Neural progenitor cell (in vitro differentiated cells): ENCODE measurements at regions not wholly inside any gene's neighbourhood (a gene's known extent, or its start where the extent isn't known, plus 50 kb on each side); places are given as distances from the start of the nearest gene placed in this dataset.

ENCODE experiments used
- DNase-seq: peaks from one replicate; pipeline ENCODE4 v3.0.0-alpha.2; 2016; ENCODE audit warnings: low spot score
- H2AFZ ChIP-seq: fragments of 200-600 bp; sonication (generic); replicated peaks from 2 replicates; pipeline ENCODE4 v1.6.1; 2016; ENCODE audit warnings: antibody characterized with exemption
- H3F3A ChIP-seq: fragments of 200-600 bp; sonication (generic); 2 replicates; pipeline ENCODE4 v1.6.1; 2016; ENCODE audit warnings: antibody characterized with exemption, low read depth
- H3K27ac ChIP-seq: fragments of 200-600 bp; sonication (generic); 2 replicates; pipeline ENCODE4 v1.5.1; 2016; ENCODE audit warnings: mild to moderate bottlenecking
- H3K27me3 ChIP-seq: fragments of 200-600 bp; sonication (generic); 2 replicates; pipeline ENCODE4 v1.6.1; 2016; ENCODE audit warnings: mild to moderate bottlenecking, moderate library complexity
- H3K36me3 ChIP-seq: fragments of 200-600 bp; sonication (generic); 2 replicates; pipeline ENCODE4 v1.5.1; 2016
- H3K4me1 ChIP-seq: fragments of 200-600 bp; sonication (generic); 2 replicates; pipeline ENCODE4 v1.6.1; 2016; ENCODE audit warnings: mixed run types
- H3K4me2 ChIP-seq: fragments of 200-600 bp; sonication (generic); 2 replicates; pipeline ENCODE4 v1.6.1; 2016
- H3K4me3 ChIP-seq: fragments of 200-600 bp; sonication (generic); 2 replicates; pipeline ENCODE4 v1.5.1; 2016
- H3K79me2 ChIP-seq: fragments of 200-600 bp; sonication (generic); 2 replicates; pipeline ENCODE4 v1.6.1; 2016; ENCODE audit warnings: low read depth
- H3K9ac ChIP-seq: fragments of 200-600 bp; sonication (generic); 2 replicates; pipeline ENCODE4 v1.6.1; 2016
- H3K9me3 ChIP-seq: fragments of 200-600 bp; sonication (generic); 2 replicates; pipeline ENCODE4 v1.5.1; 2016; ENCODE audit warnings: low read depth
- H4K20me1 ChIP-seq: fragments of 200-600 bp; sonication (generic); 2 replicates; pipeline ENCODE4 v1.6.1; 2016; ENCODE audit warnings: low read depth
- H3K27ac Mint-ChIP-seq: 3 replicates; pipeline ENCODE4 v1.8.0; 2021; ENCODE audit warnings: mixed read lengths
- H3K27me3 Mint-ChIP-seq: 2 replicates; pipeline ENCODE4 v1.8.0; 2022; ENCODE audit warnings: low read depth, mild to moderate bottlenecking, inconsistent platforms, moderate library complexity, mixed read lengths; ENCODE audit not compliant: insufficient read depth
- H3K36me3 Mint-ChIP-seq: 3 replicates; pipeline ENCODE4 v1.8.0; 2021; ENCODE audit warnings: mixed read lengths
- H3K4me1 Mint-ChIP-seq: 3 replicates; pipeline ENCODE4 v1.8.0; 2021; ENCODE audit warnings: mixed read lengths
- H3K4me3 Mint-ChIP-seq: 3 replicates; pipeline ENCODE4 v1.8.0; 2021; ENCODE audit warnings: mild to moderate bottlenecking, moderate library complexity, mixed read lengths
- H3K9me3 Mint-ChIP-seq: 3 replicates; pipeline ENCODE4 v1.8.0; 2020; ENCODE audit warnings: mixed read lengths
- EZH2 ChIP-seq: fragments of 200-600 bp; sonication (generic); IDR thresholded peaks from 2 replicates; pipeline ENCODE4 v1.6.1; 2017; ENCODE audit warnings: antibody characterized with exemption, mild to moderate bottlenecking, moderate library complexity
- EZH2phosphoT487 ChIP-seq: fragments of 200-600 bp; sonication (generic); IDR thresholded peaks from 2 replicates; pipeline ENCODE4 v1.6.1; 2017; ENCODE audit warnings: antibody characterized with exemption
- TF ChIP-seq, protein P1 (sequence below): fragments of 200-600 bp; sonication (generic); IDR thresholded peaks from 2 replicates; pipeline ENCODE4 v1.5.1; 2017; ENCODE audit warnings: antibody characterized with exemption, mild to moderate bottlenecking

DNA sequence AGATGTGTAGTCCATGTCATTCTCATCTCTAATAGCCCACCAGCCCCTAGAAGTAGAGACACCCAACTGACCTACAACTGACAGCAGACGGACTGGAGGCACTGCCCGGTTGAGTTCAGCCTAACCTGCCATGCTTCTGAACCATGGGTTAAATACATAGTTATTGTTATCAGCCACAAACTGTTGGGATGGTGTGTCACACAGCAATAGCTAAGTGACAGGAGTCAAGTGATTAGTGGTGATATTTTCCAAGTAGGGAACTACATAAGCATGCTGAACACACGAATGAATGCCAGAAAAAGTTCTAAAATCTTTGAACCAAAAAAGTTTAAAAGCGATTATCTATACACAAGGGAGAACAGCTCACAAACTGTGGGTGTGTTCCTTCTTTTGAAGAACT, 80.1 kb downstream of the SYNE3 start:
- Histone ChIP-seq H3K27me3 (no peaks in the 10 kb centered on the region), H3F3A (no peaks in the 10 kb centered on the region), H3K79me2 (no peaks in the 10 kb centered on the region), H3K27ac (no peak overlapping the region), H3K4me1 (no peaks in the 10 kb centered on the region), H3K4me3 (no peak overlapping the region), H2AFZ (no peak overlapping the region), H3K4me2 (no peak overlapping the region), H3K9ac (no peak overlapping the region), H3K36me3 (no peaks in the 10 kb centered on the region), H3K9me3 (no peaks in the 10 kb centered on the region), H4K20me1 (no peaks in the 10 kb centered on the region)
- Mint-ChIP-seq H3K36me3 (no peaks in the 10 kb centered on the region), H3K9me3 (no peaks in the 10 kb centered on the region), H3K27ac (no peak overlapping the region), H3K27me3 (no peaks in the 10 kb centered on the region), H3K4me3 (no peak overlapping the region), H3K4me1 (peaks cover 14% of the 10 kb centered on the region)
- TF ChIP-seq EZH2 (no peak), EZH2phosphoT487 (no peak)
- TF ChIP-seq, protein P1, sequence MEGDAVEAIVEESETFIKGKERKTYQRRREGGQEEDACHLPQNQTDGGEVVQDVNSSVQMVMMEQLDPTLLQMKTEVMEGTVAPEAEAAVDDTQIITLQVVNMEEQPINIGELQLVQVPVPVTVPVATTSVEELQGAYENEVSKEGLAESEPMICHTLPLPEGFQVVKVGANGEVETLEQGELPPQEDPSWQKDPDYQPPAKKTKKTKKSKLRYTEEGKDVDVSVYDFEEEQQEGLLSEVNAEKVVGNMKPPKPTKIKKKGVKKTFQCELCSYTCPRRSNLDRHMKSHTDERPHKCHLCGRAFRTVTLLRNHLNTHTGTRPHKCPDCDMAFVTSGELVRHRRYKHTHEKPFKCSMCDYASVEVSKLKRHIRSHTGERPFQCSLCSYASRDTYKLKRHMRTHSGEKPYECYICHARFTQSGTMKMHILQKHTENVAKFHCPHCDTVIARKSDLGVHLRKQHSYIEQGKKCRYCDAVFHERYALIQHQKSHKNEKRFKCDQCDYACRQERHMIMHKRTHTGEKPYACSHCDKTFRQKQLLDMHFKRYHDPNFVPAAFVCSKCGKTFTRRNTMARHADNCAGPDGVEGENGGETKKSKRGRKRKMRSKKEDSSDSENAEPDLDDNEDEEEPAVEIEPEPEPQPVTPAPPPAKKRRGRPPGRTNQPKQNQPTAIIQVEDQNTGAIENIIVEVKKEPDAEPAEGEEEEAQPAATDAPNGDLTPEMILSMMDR: no peak
- DNase-seq: no peak

- no peak overlapping the region for H3K4me3 Mint-ChIP-seq
- Histone ChIP-seq H3K4me3 (no peak overlapping the region), H3K27me3 (no peaks in the 10 kb centered on the region), H3K36me3 (no peaks in the 10 kb centered on the region), H4K20me1 (no peaks in the 10 kb centered on the region), H3K4me2 (no peak overlapping the region), H2AFZ (no peak overlapping the region), H3K27ac (no peak overlapping the region), H3K79me2 (no peaks in the 10 kb centered on the region), H3K9ac (no peak overlapping the region), H3K4me1 (no peaks in the 10 kb centered on the region), H3K9me3 (no peaks in the 10 kb centered on the region), H3F3A (no peaks in the 10 kb centered on the region)
- no peaks in the 10 kb centered on the region for H3K27me3 Mint-ChIP-seq
- DNase-seq: no peak
- H3K27ac Mint-ChIP-seq: no peak overlapping the region
- TF ChIP-seq, protein P1: no peak
- no peak for TF ChIP-seq EZH2phosphoT487
- no peak for TF ChIP-seq EZH2
- no peaks in the 10 kb centered on the region for H3K36me3 Mint-ChIP-seq
- H3K4me1 Mint-ChIP-seq: peaks cover 10% of the 10 kb centered on the region
- H3K9me3 Mint-ChIP-seq: no peaks in the 10 kb centered on the region
These were observed 82.3 kb downstream of the SYNE3 start for GRCh38 chr14:95434121-95434520.

GRCh38 chr14:95433094-95433478, 83.4 kb downstream of the SYNE3 start:
- H3K36me3 ChIP-seq: no peaks in the 10 kb centered on the region
- Mint-ChIP-seq H3K27ac (no peak overlapping the region), H3K4me1 (peaks cover 10% of the 10 kb centered on the region), H3K27me3 (no peaks in the 10 kb centered on the region), H3K9me3 (no peaks in the 10 kb centered on the region), H3K36me3 (no peaks in the 10 kb centered on the region), H3K4me3 (no peak overlapping the region)
- H3K27ac ChIP-seq: no peak overlapping the region
- H3K4me1 ChIP-seq: no peaks in the 10 kb centered on the region
- H3K9ac ChIP-seq: no peak overlapping the region
- H3F3A ChIP-seq: no peaks in the 10 kb centered on the region
- no peak overlapping the region for H2AFZ ChIP-seq
- no peak overlapping the region for H3K4me2 ChIP-seq
- no peak overlapping the region for H3K4me3 ChIP-seq
- no peak for TF ChIP-seq EZH2phosphoT487
- TF ChIP-seq, protein P1: no peak
- TF ChIP-seq EZH2: no peak
- no peaks in the 10 kb centered on the region for H3K79me2 ChIP-seq
- no peaks in the 10 kb centered on the region for H3K27me3 ChIP-seq
- H3K9me3 ChIP-seq: no peaks in the 10 kb centered on the region
- no peak for DNase-seq
- no peaks in the 10 kb centered on the region for H4K20me1 ChIP-seq
